Ectodermal cell (in vitro differentiated cells): ENCODE measurements at regions not wholly inside any gene's neighbourhood (a gene's known extent, or its start where the extent isn't known, plus 50 kb on each side); places are given as distances from the start of the nearest gene placed in this dataset.
"Not testable (repeated sequence)": the region's sequence is repeated elsewhere in the genome, so short reads cannot be mapped to it uniquely, and the experiment has no call there.

Source experiments
- H3K27ac ChIP-seq: 2 replicates; pipeline ENCODE4 v1.7.0; 2013; ENCODE audit warnings: mild to moderate bottlenecking, low read depth, low read length; ENCODE audit not compliant: insufficient read depth, poor library complexity, severe bottlenecking
- H3K27me3 ChIP-seq: 2 replicates; pipeline ENCODE4 v1.7.0; 2013; ENCODE audit warnings: mild to moderate bottlenecking, low read length; ENCODE audit not compliant: insufficient read depth, control insufficient read depth, poor library complexity, severe bottlenecking
- H3K36me3 ChIP-seq: one replicate; pipeline ENCODE4 v1.7.0; 2013; ENCODE audit warnings: low read length; ENCODE audit not compliant: control insufficient read depth, insufficient read depth
- H3K4me1 ChIP-seq: one replicate; pipeline ENCODE4 v1.7.0; 2013; ENCODE audit warnings: low read length; ENCODE audit not compliant: control insufficient read depth, insufficient read depth
- H3K4me3 ChIP-seq: 2 replicates; pipeline ENCODE4 v1.7.0; 2013; ENCODE audit warnings: low read depth, low read length, control low read depth; ENCODE audit not compliant: insufficient read depth
- H3K9me3 ChIP-seq: 2 replicates; pipeline ENCODE4 v1.7.0; 2013; ENCODE audit warnings: mild to moderate bottlenecking, low read length, moderate library complexity; ENCODE audit not compliant: control insufficient read depth
- WGBS, 2 experiments: methylation state at CpG; one replicate each; pipeline ENCODE4 v1.1.7; 2013; ENCODE audit warnings: missing lambda C conversion rate in 2 of 2; 5-methylcytosine and 5-hydroxymethylcytosine counted together

GRCh38 chr3:177855021-177855420 lies 657.7 kb upstream of the TBL1XR1 start:
- 88 to 90% methylated on average over 2 of the region's 2 CpGs for WGBS, 2 experiments
- Histone ChIP-seq H3K4me1 (no peaks in the 10 kb centered on the region), H3K27ac (no peak overlapping the region), H3K9me3 (no peaks in the 10 kb centered on the region), H3K27me3 (no peaks in the 10 kb centered on the region), H3K36me3 (no peaks in the 10 kb centered on the region), H3K4me3 (no peak overlapping the region)

GRCh38 chr3:177860184-177860583 lies 662.9 kb upstream of the TBL1XR1 start:
- Histone ChIP-seq H3K36me3 (no peaks in the 10 kb centered on the region), H3K9me3 (no peaks in the 10 kb centered on the region), H3K4me3 (no peak overlapping the region), H3K4me1 (no peaks in the 10 kb centered on the region), H3K27me3 (no peaks in the 10 kb centered on the region), H3K27ac (no peak overlapping the region)
- WGBS, 2 experiments, result 86 to 88% methylated on average over 8 of the region's 8 CpGs

GRCh38 chr3:177862962-177863491 lies 665.7 kb upstream of the TBL1XR1 start:
- H3K27ac ChIP-seq, result no peak overlapping the region
- H3K36me3 ChIP-seq, result no peaks in the 10 kb centered on the region
- H3K4me1 ChIP-seq, result no peaks in the 10 kb centered on the region
- no peaks in the 10 kb centered on the region for H3K9me3 ChIP-seq
- H3K27me3 ChIP-seq, result no peaks in the 10 kb centered on the region
- no peak overlapping the region for H3K4me3 ChIP-seq

- not testable (repeated sequence) for H3K36me3 ChIP-seq, H3K9me3 ChIP-seq, H3K27ac ChIP-seq, H3K27me3 ChIP-seq, H3K4me3 ChIP-seq, H3K4me1 ChIP-seq
- 90 to 95% methylated on average over 3 of the region's 3 CpGs for WGBS, 2 experiments
Measured at GRCh38 chr3:177871267-177871666, 665.0 kb upstream of the KCNMB2 start.

- Histone ChIP-seq H3K36me3 (no peaks in the 10 kb centered on the region), H3K4me3 (no peak overlapping the region), H3K4me1 (peaks cover 8% of the 10 kb centered on the region), H3K27ac (no peak overlapping the region), H3K9me3 (no peaks in the 10 kb centered on the region), H3K27me3 (no peaks in the 10 kb centered on the region)
- 99 to 100% methylated on average over 3 of the region's 3 CpGs for WGBS, 2 experiments
Measured at GRCh38 chr3:177878192-177878591, 658.0 kb upstream of the KCNMB2 start.

GRCh38 chr3:177878957-177879356 lies 657.3 kb upstream of the KCNMB2 start:
- no peaks in the 10 kb centered on the region for H3K36me3 ChIP-seq
- 88 to 89% methylated on average over 4 of the region's 4 CpGs for WGBS, 2 experiments

GRCh38 chr3:177881351-177881750 lies 654.9 kb upstream of the KCNMB2 start:
- H3K4me1 ChIP-seq, result no peaks in the 10 kb centered on the region
- H3K4me3 ChIP-seq, result no peak overlapping the region
- WGBS, 2 experiments, result 91 to 95% methylated on average over 2 to 3 of the region's 3 CpGs
- H3K27me3 ChIP-seq, result no peaks in the 10 kb centered on the region
- H3K36me3 ChIP-seq, result no peaks in the 10 kb centered on the region
- H3K9me3 ChIP-seq, result no peaks in the 10 kb centered on the region
- no peak overlapping the region for H3K27ac ChIP-seq

More at GRCh38 chr3:177878957-177879356, 657.3 kb upstream of the KCNMB2 start:
- Histone ChIP-seq H3K9me3 (no peaks in the 10 kb centered on the region), H3K27me3 (no peaks in the 10 kb centered on the region), H3K4me3 (no peak overlapping the region), H3K27ac (no peak overlapping the region), H3K4me1 (peaks cover 8% of the 10 kb centered on the region)

- H3K9me3 ChIP-seq, result no peaks in the 10 kb centered on the region
- H3K36me3 ChIP-seq, result no peaks in the 10 kb centered on the region
- WGBS, 2 experiments, result 92 to 99% methylated on average over 5 of the region's 5 CpGs
- no peaks in the 10 kb centered on the region for H3K4me1 ChIP-seq
- H3K27ac ChIP-seq, result no peak overlapping the region
- H3K4me3 ChIP-seq, result no peak overlapping the region
- H3K27me3 ChIP-seq, result no peaks in the 10 kb centered on the region
Measured at GRCh38 chr3:177882124-177882648, 654.0 kb upstream of the KCNMB2 start.

GRCh38 chr3:177883091-177883490 lies 653.1 kb upstream of the KCNMB2 start:
- Histone ChIP-seq H3K27ac (no peak overlapping the region), H3K4me3 (no peak overlapping the region), H3K27me3 (no peaks in the 10 kb centered on the region), H3K9me3 (no peaks in the 10 kb centered on the region), H3K36me3 (no peaks in the 10 kb centered on the region), H3K4me1 (no peaks in the 10 kb centered on the region)
- WGBS, 2 experiments, result 70% methylated on average over 2 of the region's 2 CpGs

- Histone ChIP-seq H3K4me1 (no peaks in the 10 kb centered on the region), H3K27ac (no peak overlapping the region), H3K36me3 (no peaks in the 10 kb centered on the region), H3K4me3 (no peak overlapping the region), H3K9me3 (no peaks in the 10 kb centered on the region), H3K27me3 (no peaks in the 10 kb centered on the region)
- WGBS, 2 experiments, result 93 to 100% methylated on average over 1 of the region's 1 CpG
Measured at GRCh38 chr3:177883957-177884356, 652.3 kb upstream of the KCNMB2 start.

GRCh38 chr3:177885063-177885462 lies 651.2 kb upstream of the KCNMB2 start:
- H3K4me1 ChIP-seq, result no peaks in the 10 kb centered on the region

More at GRCh38 chr3:177885063-177885462, 651.2 kb upstream of the KCNMB2 start:
- H3K36me3 ChIP-seq, result no peaks in the 10 kb centered on the region
- no peak overlapping the region for H3K27ac ChIP-seq
- WGBS, 2 experiments, result 94 to 95% methylated on average over 5 of the region's 5 CpGs
- H3K4me3 ChIP-seq, result no peak overlapping the region
- no peaks in the 10 kb centered on the region for H3K27me3 ChIP-seq
- H3K9me3 ChIP-seq, result no peaks in the 10 kb centered on the region
